ENCODE measurements at regions not wholly inside any gene's neighbourhood (a gene's known extent, or its start where the extent isn't known, plus 50 kb on each side); places are given as distances from the start of the nearest gene placed in this dataset.

DNA sequence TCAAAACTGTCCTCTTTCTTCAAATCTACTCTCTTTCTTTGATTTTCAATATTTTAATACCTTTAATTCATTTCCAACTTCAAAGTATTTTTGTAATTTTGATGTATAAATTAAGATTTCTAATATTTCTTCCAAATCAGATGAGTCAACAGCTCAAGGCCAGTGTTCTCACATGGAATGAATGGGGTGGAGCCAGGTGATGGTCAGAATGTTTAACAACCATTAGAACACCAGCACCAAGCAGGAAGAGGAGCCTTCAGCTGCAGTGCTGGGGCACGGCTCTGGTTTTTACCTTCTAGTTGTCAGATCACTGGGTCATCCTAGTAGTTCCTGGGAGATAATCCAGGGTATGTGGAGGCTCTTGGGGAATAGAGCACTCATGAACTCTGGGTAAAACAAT lies 494.5 kb upstream of the PDZRN3 start:
- Histone ChIP-seq H3K9me3 (ENCODE audit: low read depth, low read length) (no peaks in the 10 kb centered on the region), H3K36me3 (ENCODE audit: insufficient read depth, low read length) (no peaks in the 10 kb centered on the region), H3K4me2 (ENCODE audit: insufficient read depth, low read length) (no peak overlapping the region), H3K27me3 (ENCODE audit: insufficient read depth, low read length) (no peaks in the 10 kb centered on the region), H2AFZ (ENCODE audit: low read length) (no peak overlapping the region), H3K79me2 (ENCODE audit: insufficient read depth, low read length) (no peaks in the 10 kb centered on the region), H3K4me1 (ENCODE audit: insufficient read depth, low read length) (no peaks in the 10 kb centered on the region), H3K27ac (ENCODE audit: low read depth, low read length) (no peak overlapping the region), H3K4me3 (ENCODE audit: insufficient read depth, low read length) (no peak overlapping the region), H4K20me1 (ENCODE audit: insufficient read depth, low read length) (no peaks in the 10 kb centered on the region)
- TF ChIP-seq, protein P1, sequence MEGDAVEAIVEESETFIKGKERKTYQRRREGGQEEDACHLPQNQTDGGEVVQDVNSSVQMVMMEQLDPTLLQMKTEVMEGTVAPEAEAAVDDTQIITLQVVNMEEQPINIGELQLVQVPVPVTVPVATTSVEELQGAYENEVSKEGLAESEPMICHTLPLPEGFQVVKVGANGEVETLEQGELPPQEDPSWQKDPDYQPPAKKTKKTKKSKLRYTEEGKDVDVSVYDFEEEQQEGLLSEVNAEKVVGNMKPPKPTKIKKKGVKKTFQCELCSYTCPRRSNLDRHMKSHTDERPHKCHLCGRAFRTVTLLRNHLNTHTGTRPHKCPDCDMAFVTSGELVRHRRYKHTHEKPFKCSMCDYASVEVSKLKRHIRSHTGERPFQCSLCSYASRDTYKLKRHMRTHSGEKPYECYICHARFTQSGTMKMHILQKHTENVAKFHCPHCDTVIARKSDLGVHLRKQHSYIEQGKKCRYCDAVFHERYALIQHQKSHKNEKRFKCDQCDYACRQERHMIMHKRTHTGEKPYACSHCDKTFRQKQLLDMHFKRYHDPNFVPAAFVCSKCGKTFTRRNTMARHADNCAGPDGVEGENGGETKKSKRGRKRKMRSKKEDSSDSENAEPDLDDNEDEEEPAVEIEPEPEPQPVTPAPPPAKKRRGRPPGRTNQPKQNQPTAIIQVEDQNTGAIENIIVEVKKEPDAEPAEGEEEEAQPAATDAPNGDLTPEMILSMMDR (IDR thresholded peaks at IDR 0.05; ENCODE audit: extremely low read depth, low read depth, low read length) = no peak
- no peak for DNase-seq (ENCODE audit: insufficient read length, low spot score, missing footprints)

DNA sequence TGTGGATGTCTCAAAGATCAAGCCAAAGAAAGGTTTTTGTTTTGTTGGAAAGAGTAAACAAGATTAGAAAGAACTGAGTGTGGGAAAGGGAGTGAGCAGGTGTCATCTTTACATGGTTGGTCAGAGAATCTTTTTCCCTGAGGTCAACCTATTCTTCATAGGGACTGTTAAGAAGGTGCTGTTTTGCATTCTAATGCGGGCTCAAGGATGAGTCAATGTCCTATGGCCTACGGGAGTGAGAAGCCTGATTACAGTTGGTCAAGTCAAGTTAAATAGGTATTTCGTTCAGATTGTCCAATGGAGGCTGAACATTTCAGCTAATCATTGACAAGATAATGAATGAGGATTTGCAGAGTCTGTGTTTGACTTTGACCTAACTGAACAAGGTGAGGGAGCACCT lies 491.2 kb upstream of the PDZRN3 start:
- no peaks in the 10 kb centered on the region for H3K36me3 ChIP-seq (ENCODE audit: insufficient read depth, low read length)
- DNase-seq (ENCODE audit: insufficient read length, low spot score, missing footprints) = no peak
- no peak overlapping the region for H3K27ac ChIP-seq (ENCODE audit: low read depth, low read length)
- TF ChIP-seq, protein P1 (IDR thresholded peaks at IDR 0.05; ENCODE audit: extremely low read depth, low read depth, low read length) = no peak
- H3K4me2 ChIP-seq (ENCODE audit: insufficient read depth, low read length) = no peak overlapping the region
- H3K4me1 ChIP-seq (ENCODE audit: insufficient read depth, low read length) = no peaks in the 10 kb centered on the region
- H4K20me1 ChIP-seq (ENCODE audit: insufficient read depth, low read length) = no peaks in the 10 kb centered on the region
- no peak overlapping the region for H3K4me3 ChIP-seq (ENCODE audit: insufficient read depth, low read length)
- H3K9me3 ChIP-seq (ENCODE audit: low read depth, low read length) = no peaks in the 10 kb centered on the region
- no peaks in the 10 kb centered on the region for H3K79me2 ChIP-seq (ENCODE audit: insufficient read depth, low read length)
- H2AFZ ChIP-seq (ENCODE audit: low read length) = no peak overlapping the region
- H3K27me3 ChIP-seq (ENCODE audit: insufficient read depth, low read length) = no peaks in the 10 kb centered on the region

DNA sequence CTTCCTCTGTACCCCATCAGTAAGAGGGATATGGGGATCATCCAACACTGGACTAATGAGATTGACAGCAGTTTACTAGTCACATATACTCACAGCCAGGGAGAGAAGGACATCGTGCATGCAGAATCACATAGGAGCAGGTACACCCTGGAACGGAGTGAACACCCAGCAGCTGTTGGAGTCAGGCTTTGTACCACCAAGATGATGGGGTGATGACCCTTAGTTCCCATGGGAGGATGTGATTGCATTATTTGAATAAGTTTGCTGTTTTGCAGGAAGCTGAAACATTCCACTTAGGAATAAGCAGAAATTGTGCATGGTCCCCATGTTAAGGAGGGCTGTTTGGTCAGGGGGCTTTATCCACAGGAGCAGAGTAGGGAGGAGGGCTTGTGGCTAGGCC lies 482.7 kb upstream of the PDZRN3 start:
- no peaks in the 10 kb centered on the region for H3K27me3 ChIP-seq (ENCODE audit: insufficient read depth, low read length)
- no peaks in the 10 kb centered on the region for H3K9me3 ChIP-seq (ENCODE audit: low read depth, low read length)
- TF ChIP-seq, protein P1 (IDR thresholded peaks at IDR 0.05; ENCODE audit: extremely low read depth, low read depth, low read length) = no peak
- H3K36me3 ChIP-seq (ENCODE audit: insufficient read depth, low read length) = no peaks in the 10 kb centered on the region
- no peaks in the 10 kb centered on the region for H3K4me1 ChIP-seq (ENCODE audit: insufficient read depth, low read length)
- H3K79me2 ChIP-seq (ENCODE audit: insufficient read depth, low read length) = no peaks in the 10 kb centered on the region
- no peak overlapping the region for H3K27ac ChIP-seq (ENCODE audit: low read depth, low read length)
- H3K4me3 ChIP-seq (ENCODE audit: insufficient read depth, low read length) = no peak overlapping the region
- no peaks in the 10 kb centered on the region for H4K20me1 ChIP-seq (ENCODE audit: insufficient read depth, low read length)
- H2AFZ ChIP-seq (ENCODE audit: low read length) = no peak overlapping the region
- H3K4me2 ChIP-seq (ENCODE audit: insufficient read depth, low read length) = no peak overlapping the region
- DNase-seq (ENCODE audit: insufficient read length, low spot score, missing footprints) = no peak

DNA sequence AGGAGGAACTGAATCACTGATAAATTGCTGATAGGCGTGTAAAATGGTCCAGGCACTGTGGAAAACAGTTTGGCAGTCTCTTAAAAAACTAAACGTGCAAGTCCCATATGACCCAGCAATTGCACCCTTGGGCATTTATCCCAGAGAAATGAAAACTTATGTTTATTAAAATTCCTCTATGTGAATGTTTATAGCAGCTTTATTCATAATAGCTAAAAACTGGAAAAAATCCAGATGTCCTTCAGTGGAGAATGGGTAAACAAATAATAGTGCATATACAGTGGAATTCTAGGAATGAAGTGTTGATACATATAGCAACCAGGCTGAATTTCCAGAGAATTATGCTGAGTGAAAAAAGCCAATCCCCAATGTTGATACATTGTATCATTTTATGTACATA lies 482.2 kb upstream of the PDZRN3 start:
- Histone ChIP-seq H3K79me2 (ENCODE audit: insufficient read depth, low read length) (no peaks in the 10 kb centered on the region), H3K36me3 (ENCODE audit: insufficient read depth, low read length) (no peaks in the 10 kb centered on the region), H3K4me2 (ENCODE audit: insufficient read depth, low read length) (no peak overlapping the region), H3K4me1 (ENCODE audit: insufficient read depth, low read length) (no peaks in the 10 kb centered on the region), H2AFZ (ENCODE audit: low read length) (no peak overlapping the region), H3K4me3 (ENCODE audit: insufficient read depth, low read length) (no peak overlapping the region), H4K20me1 (ENCODE audit: insufficient read depth, low read length) (no peaks in the 10 kb centered on the region), H3K27ac (ENCODE audit: low read depth, low read length) (no peak overlapping the region), H3K9me3 (ENCODE audit: low read depth, low read length) (no peaks in the 10 kb centered on the region), H3K27me3 (ENCODE audit: insufficient read depth, low read length) (no peaks in the 10 kb centered on the region)
- no peak for DNase-seq (ENCODE audit: insufficient read length, low spot score, missing footprints)
- TF ChIP-seq, protein P1 (IDR thresholded peaks at IDR 0.05; ENCODE audit: extremely low read depth, low read depth, low read length) = no peak

Data from osteoblast (primary cell).